Skin of body (tissue), 1 donor: ENCODE measurements at regions not wholly inside any gene's neighbourhood (a gene's known extent, or its start where the extent isn't known, plus 50 kb on each side); places are given as distances from the start of the nearest gene placed in this dataset.

Experiments used
- DNase-seq: peaks from one replicate; lab custom pipeline; 2025; lab: John Stamatoyannopoulos, UW

DNA sequence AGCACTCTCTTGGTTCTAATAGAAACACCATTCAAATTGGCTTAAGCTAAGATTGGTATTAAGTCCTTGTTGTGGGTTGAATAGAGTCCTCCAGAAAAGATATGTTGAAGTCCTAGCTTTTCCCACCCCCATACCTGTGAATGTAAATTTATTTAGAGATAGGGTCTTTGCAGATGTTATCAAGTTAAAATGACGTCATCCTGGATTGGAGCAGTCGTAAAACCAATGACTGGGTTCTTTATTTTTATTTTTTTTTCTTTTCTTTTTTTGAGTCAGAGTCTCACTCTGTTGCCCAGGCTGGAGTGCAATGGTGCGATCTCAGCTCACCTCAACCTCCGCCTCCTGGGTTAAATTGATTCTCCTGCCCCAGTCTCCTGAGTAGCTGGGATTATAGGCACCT lies 658.6 kb upstream of the RBFOX1 start:
- DNase-seq, result no peak

DNA sequence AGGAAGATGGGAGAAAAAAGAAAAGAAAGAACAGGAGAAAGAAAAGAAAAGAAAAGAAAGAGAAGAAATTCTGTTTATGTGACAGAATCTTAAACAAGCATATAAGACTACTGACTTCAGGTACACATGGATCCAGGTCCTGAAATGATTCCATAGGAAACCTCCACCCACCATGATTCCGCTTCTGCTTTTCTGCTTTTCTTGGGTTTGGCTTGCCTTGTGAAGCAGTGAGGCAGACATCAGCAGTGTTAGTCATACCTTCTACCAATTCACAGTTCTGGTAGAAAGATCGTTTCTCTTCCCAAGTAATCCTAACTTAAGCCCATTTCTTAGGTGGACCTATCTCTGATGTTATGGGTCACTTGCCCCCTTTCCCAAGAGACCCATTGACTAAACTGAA lies 660.1 kb upstream of the RBFOX1 start:
- no peak for DNase-seq

DNA sequence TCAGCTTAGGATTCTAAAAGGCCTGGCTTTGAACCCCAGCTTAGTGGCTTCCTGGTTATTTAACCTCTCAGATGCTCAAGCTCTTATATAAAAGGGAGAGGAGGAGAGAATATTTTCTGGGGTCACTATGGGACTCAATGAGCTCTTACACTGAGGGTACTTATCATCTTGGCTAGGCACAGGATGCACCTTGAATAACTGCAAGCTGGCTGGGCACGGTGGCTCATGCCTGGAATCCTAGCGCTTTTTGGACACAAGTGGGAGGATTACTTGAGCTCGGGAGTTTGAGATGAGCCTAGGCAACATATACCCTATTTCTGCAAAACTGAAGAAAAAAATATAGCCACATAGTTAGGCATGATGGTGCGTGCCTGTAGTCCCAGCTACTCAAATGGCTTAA lies 665.3 kb upstream of the RBFOX1 start:
- no peak for DNase-seq

DNA sequence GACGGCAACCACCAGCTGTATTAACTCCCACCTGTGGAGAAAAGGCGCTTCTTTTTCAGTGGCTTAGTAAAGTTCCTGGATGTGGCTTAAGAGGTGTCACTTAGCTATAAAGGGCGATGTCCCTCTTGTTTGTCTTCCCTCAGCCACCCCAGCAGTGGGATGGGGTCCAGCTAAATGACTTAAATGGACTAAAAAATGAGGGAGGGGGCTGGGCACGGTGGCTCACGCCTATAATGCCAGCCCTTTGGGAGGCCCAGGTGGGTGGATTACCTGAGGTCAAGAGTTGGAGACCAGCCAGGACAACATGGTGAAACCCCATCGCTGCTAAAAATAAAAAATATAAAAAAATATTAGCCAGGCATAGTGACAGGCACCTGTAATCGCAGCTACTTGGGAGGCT lies 667.5 kb upstream of the RBFOX1 start:
- no peak for DNase-seq

DNA sequence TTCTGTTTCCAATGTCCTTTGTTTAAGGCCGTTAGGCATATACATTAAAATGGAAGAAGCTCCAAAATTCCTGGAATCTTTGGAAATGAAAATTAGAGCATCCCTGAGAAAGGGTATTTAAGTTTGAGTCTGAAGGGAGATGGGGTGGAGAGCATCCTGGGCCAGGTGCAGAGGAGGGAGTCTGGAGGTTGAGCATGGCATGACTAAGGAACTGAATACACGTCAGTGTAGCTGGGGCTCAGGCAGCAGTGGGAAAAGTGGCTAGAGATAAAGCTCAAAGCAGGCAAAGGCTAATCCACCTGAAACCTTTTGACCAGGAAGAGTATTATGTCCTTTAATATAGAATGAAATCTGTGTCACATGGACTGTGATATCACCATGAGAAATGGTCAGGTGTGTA lies 669.0 kb upstream of the RBFOX1 start:
- DNase-seq, result no peak

DNA sequence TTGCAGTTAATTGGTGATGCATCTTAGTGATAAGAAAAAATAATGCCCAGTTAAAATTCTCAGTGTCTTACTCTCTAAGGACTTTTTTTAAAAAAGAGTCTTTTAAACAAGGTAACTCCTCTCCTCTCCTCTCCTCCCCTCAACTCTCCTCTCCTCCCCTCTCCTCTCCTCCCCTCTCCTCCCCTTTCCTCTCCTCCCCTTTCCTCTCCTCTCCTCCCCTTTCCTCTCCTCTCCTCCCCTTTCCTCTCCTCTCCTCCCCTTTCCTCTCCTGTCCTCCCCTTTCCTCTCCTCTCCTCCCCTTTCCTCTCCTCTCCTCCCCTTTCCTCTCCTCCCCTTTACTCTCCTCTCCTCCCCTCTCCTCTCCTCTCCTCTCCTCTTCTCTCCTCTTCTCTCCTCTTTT lies 675.9 kb upstream of the RBFOX1 start:
- no peak for DNase-seq

DNA sequence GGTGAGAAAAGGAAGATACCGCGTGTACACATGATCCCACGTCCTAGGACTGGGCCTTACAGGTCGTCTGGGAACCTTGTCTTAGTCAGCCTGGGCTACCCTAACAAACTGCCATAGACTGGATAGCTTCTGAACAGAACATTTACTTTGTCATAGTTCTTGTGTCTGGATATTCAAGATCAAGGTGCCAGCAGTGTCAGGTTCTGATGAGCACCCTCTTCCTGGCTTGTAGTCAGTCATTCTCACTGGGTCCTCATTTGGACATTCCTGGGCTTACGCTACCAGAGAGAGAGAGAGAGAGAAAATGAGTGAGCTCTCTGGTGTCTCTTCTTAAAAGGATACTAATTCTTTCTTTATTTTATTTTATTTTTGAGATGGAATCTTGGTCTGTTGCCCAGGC lies 685.8 kb upstream of the RBFOX1 start:
- DNase-seq, result no peak

DNA sequence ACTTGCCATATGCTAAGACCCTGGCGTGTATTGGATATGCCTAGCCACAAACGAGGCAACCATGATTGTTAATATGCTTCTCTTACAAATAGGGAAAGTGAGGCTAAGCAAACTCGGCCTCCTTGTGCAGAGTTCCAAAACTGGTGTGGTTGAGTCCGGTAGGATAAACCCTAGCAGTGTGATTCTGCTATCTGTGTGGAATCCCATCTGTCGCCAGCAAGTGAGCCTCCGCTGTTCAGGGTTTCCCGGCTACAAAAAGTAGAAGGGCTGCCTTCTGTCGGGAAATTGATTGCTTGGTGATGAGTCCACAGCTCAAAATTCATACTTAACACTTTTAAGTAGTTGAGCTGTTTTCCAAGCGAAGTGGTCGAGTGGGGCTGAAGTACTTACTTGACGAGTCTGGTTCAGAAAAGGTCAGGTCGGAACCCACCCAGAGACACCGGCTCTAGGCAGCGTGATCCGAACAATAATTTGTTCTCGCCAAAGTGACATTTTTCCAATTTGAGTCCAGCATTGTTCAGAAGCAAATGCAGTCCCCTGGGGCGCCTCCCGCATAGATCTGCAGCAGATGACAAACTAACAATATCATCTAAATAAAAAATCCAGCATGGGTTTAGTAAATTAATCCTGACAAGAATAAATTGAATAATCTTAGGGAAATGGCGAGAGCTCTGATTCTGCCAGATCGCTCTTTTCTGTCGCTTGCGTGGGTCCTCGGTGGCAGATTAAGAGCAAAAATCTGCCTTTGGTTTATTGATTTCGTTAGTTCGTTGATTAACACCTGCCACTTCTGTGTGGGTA lies 686.7 kb upstream of the RBFOX1 start:
- DNase-seq, result no peak

DNA sequence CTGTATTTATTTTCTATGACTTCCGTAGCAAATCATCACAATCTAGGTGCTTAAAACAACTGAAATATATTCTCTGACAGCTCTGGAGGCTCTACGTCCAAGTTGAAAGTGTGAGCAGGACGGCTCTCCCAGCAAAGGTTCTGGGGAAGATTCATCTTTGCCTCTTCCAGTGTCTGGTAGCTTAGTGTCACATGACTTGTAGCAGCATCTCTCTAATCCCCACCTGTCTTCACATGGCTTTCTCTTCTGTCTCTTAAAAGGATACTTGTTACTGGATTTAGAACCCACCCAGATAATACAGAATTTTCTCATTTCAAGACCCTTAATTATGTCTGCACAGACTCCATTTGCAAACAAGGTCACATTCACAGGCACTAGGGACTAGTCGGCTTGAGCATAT lies 687.7 kb upstream of the RBFOX1 start:
- DNase-seq, result no peak

DNA sequence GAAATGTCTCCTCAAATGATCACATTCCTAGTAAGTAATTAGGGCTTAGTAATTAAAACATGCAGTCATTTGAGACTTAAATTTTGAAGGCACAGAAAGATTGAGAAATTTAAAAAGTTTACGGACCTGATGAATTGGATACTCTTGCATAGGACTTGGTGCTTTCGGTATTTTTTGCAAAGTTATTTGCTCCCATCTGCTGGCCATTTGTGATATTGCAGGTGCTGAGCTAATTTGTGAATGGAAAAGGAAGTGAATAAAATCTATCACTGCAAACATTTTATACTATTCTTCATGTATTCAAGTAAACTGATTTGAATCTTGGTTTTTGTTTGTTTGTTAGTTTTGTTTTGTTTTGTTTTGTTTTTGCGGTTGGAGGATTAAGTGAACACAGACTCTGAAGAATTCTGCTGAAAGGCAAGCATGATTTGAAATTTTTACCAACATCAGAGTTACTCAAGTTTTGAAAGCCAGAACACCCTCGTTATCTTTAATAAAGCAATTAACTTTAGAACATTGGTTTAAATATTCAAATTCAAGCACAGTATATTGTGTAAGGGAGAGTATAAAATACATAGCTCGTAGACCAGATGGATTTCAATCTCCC lies 689.5 kb upstream of the RBFOX1 start:
- DNase-seq, result peak; percentile 12

DNA sequence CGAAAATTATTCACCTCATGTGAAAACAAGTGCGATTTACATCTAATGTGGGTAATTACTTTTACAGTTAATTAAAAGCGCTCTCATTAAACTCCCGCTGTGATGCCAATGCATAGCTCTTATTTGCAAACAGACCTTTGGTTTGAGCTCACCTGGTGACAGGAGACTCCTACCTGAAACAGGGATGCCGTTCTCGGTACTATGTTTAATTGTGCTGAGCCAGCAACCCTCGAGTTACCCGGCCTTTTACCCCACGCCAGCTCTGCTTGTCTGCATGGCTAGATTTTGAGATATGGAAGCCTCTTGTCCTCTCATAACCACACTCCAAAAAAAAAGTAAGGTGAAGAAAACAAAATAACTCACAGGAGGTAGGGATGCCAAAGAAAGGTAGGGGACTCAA lies 690.4 kb upstream of the RBFOX1 start:
- no peak for DNase-seq

DNA sequence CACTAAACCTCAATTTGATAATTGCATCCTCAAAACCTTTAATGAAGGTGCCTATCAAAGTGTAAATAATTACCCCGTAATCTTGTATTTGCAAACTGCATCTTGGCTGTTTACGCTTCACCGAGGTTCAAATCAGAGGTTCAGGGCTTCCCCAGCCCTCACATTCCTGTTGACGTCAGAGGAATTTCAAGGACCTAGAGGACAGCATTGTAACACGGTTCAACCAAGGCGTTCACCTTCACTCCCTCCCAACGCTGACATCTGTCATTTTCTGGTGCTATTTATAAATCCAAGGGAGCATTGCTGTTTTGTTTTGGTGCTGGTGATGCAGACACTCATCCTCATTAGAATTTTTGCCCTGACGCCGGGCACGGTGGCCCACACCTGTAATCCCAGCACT lies 691.6 kb upstream of the RBFOX1 start:
- no peak for DNase-seq

DNA sequence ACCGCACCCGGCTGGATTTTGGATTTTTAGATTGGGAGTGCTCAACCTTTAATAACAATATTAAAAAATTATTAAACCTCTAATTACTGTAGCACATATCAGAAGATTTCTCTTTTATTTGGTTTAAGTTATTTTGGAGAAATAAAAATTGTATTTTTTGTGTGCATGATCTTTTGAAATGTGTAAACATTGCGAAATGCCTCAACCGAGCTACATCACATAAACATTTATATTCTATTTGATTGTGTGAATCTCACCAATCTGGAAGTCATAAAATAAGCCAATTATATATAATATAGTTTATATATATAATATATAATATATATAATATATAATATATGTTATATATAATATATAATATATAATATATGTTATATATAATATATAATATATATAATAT lies 696.2 kb upstream of the RBFOX1 start:
- DNase-seq, result no peak

DNA sequence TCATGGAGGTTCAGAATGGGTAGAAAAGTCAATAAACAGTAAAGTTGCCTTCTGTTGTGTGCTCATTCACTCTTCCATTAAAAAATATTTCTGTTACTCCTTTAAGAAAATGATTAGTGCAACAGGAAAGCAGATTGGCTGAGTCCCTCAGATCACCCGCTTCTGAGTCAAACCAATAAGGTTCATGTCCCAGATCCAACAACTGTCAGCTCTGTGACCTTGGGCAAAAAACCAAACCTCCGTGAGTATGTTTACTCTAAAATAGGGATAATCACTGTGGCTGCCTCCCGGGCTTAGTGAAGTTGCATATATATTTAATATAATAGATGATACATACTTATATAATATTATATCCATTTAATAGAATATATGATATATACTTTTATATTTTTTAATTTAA lies 698.5 kb upstream of the RBFOX1 start:
- no peak for DNase-seq

DNA sequence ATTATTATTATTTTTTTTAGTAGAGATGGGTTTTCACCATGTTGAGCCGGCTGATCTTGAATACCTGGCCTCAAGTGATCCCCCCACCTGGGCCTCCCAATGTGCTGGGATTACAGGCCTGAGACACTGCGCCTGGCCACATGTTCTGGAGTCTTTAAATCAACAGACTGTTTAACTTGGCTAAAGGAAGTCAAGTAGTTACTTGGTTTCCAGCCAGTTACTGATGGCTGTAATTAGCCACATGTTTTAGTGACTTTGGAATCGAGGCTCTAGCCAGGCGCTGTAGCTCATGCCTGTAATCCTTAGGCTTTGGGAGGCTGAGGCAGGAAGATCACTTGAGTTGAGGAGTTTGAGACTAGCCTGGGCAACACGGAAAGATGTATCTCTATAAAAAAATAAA lies 699.2 kb upstream of the RBFOX1 start:
- DNase-seq, result no peak

DNA sequence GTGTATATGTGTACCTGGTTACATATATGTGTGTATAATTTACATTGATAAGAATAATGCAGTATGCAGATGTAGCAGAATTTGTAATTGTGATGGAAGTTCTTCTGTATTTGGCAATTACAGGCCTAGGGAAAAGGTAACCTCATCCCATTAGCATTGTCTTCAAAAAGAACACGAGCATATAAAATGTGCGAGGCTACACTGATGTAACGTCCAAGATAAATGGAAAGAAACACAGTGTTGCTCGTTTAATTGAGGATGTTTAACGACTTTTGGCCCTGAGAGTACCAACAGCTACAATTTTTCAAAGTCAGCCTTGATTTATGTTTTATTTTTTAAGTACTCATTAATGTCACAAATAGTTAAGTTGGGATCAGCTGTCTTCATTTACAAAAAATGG lies 703.5 kb upstream of the RBFOX1 start:
- no peak for DNase-seq

DNA sequence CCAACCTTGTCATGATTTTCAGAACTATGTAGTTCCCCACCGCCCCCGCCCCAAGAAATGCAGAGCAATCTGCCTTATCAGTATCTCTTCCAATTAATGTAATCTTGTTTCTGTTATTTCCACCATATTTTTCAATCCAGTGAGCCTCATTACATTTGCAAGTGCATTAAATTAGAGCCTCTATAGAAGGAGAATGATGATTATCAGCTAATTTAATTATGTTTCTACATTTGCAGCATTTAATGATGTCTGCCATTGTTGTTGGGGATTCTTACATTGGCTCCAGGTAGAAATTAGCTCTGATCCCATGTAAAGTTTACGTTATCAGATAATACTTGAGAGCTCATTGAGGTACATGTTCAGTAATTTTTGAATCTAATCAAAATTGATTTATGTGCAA lies 707.0 kb upstream of the RBFOX1 start:
- no peak for DNase-seq

DNA sequence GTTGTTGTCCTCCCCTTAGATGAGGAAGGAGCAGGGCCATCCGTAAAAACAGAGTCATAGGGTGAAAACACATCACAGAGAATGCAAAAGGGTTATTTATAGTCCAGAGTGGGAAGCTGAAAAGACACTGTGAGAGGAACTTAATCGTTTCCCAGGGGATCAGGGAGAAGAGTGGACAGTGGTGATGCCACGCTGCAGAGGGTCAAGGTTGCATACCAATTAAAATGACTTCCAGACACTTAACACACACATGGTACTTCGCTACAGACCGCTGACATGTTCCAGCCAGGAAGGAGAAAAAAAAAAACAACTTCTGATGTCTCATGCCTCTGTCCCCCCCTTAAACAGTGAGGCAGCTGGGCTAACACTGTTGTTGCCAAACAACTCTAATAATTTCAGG lies 713.8 kb upstream of the RBFOX1 start:
- DNase-seq, result no peak

DNA sequence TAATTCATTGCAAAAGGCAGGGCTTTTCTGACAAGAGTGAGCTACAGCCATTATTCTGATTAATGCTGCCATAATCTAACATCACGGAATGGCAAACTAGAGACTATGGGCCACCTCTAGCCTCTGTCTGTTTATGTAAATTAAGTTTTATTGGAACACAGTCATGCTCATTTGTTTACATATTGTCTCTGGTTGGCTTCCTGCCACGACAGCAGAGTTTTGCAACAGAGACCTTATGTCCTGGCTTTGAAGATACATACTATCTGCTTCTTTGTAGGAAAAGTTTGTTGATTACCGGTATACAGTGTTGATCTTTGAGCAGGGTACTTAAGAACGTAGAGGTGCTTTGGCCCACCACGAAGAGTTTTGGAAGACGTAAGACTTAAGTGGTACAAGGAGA lies 715.9 kb upstream of the RBFOX1 start:
- DNase-seq, result no peak

DNA sequence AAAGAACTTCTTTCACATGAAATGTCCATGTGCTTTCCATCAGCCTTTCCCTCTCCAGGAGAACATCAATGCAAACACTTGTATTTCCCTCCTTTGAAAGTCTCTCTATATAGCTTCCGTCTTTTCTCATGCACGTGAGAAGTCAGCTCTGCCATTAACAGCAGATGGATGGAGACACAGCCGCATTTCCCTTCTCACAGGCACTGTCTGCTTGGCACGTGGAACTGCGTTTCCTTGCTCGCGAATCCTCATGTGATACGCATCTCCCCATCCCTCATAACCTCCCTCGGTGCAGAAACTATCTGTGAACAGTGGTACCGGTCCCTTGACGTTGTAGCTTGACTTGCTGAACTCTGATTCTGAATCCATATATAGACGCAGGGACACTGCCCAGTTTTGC lies 717.0 kb upstream of the RBFOX1 start:
- no peak for DNase-seq

DNA sequence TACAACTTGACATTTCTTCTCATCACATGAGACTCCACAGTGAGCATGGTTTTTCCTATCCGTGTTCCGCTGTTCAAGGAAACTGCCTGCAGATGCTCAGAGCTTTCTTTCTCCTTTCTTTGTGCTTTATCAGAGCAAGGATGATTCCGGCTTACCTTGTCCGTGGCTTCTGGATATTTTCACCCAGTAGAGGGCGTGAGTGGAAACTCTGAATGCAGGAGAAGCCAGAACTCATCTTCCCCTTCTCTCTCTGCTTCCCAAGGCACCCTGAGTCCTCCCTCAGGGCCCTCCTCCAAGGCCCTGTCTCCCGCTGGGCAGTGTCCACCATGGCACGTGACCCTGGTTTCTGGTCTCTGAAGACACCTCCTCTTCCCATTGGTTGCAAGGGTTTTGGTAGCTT lies 721.1 kb upstream of the RBFOX1 start:
- DNase-seq, result no peak

DNA sequence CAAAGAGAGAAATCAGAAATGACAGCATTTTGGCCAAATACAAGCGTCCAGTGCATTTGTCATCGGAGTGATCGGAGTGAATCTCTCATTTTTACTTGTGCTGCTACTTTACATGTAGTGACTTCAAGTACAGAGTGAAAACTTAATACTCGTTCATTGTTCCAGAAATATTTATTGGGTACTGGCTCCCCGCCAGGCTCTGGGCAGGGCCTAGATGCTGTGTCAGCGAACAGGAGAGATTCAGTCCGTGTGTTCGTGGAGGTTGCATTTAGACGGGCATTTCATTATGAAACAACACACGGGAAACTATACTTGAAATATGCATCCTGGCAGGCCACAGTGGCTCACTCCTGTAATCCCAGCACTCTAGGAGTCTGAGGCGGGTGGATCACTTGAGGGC lies 727.2 kb upstream of the RBFOX1 start:
- no peak for DNase-seq

DNA sequence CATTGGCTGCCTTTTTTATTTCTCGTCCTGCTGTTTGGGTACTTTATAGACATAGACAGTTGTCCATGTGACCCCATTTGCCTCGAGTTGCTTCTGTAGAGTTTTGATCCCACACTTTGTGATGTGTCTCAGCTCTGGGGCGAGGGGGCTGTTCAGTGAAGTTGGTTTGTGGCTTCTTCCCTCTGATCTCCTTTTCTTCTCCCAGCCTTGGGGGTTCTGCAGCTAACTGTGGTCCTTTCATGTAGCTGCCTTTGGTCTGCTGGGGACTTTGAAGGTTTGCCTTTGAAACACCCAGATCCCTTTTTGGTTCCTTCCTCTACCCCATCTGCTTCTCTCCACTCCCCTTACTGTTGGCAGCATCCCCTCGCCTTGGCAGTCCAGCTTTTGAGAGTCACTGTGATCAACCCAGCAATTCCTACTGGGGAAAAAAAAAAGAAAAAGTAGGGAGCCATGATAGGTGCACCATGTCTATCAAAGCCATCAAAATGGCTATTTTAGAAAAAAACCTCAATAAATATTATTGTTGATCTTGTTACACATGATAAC lies 728.8 kb upstream of the RBFOX1 start:
- no peak for DNase-seq
